Fibroblast of the conjunctiva (primary cell): ENCODE measurements at regions not wholly inside any gene's neighbourhood (a gene's known extent, or its start where the extent isn't known, plus 50 kb on each side); places are given as distances from the start of the nearest gene placed in this dataset.
A peak's percentile ranks its signal among the peaks of the same experiment; 100 is the strongest.

Experiments used
- DNase-seq: peaks from one replicate; pipeline ENCODE4 v3.0.0-alpha.2; 2010; ENCODE audit warnings: low read depth

- no peak for DNase-seq
These were observed 453.8 kb downstream of the RFPL4B start for GRCh38 chr6:112800916-112801315.

GRCh38 chr6:112801468-112802080 lies 454.4 kb downstream of the RFPL4B start:
- no peak for DNase-seq

- peak; percentile 69 for DNase-seq
These were observed 455.0 kb downstream of the RFPL4B start for GRCh38 chr6:112802144-112802543.

DNA sequence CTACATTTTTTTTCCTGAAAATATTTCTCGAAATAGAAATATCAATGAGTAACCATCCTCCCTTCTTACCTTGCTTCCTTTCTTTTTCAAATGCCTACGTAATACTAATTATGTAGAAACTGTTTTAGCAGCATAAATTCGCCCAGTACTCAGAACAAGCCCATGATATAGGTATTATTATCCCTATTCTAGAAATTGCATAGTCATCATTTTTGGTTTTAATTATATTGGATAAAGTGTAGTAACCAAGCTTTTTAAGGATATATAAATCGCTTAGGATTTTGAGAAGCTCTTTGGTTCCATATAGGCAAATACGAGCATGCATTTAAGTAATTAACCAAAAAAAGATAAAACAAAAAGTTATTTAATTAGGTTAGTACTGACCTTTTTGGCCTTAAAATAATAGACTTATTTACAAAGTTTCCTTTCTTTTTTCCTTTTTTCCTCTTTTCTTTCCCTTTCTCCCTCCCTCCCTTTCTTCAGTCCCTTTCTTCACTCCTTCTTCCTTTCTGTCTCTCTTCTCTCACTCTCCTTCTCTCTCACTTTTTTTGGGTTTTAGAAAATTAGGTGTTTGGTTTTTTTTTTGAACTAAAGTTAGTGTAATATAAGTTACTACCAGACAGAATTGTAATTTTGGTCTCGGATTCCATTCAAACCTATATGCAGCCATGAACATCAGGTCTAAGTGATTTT lies 457.7 kb downstream of the RFPL4B start:
- no peak for DNase-seq

DNA sequence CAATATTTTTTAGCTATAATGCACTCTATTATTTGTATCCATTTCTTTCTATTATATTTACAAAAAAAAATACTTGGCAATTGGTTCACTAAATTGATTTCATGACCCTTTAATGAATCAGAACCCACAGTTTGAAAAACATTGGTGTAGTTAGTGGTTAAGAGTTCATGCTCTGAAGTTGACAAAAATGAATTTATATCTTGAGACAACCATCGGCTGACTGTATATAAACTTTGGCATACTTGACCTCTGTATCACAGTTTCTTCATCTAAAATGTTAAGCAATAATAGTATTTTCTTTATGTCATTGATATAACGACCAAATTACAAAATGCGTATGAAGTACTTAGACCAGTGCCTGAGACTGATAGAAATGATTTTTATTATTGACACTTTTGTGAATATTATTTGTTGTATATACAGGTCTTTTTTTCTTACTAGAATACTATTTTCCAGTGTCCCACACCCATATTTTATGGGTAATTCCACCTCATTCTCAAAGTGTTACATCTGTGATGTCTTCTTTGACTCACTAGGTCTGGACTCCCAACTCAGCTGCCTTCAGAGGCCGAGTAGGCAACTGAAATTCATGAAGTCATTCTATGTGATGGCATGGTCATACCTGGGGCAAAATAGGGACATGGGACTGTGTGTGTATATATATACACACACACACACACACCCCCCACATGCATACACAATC lies 459.2 kb downstream of the RFPL4B start:
- DNase-seq = no peak

- no peak for DNase-seq
These were observed 474.3 kb downstream of the RFPL4B start for GRCh38 chr6:112821476-112821875.

GRCh38 chr6:112822769-112823168 lies 475.6 kb downstream of the RFPL4B start:
- no peak for DNase-seq

GRCh38 chr6:112827793-112828192 lies 480.7 kb downstream of the RFPL4B start:
- no peak for DNase-seq

DNA sequence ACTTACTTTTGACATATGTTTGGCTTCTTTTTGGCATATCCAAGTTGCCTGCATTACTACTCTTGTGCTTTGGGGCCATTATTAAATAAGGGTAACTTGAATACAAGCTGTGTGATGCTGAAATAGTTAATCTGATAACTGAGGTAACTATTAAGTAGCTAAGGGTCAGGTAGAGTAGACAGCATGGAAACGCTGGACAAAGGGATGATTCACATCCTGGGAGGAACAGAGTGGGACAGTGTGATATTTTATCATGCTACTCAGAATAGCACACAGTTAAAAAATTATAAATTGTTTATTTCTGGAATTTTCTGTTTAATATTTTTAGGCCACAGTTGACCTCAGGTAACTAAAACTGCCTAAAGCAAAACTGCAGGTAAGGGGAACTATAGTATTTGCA lies 483.9 kb downstream of the RFPL4B start:
- DNase-seq = no peak

- no peak for DNase-seq
These were observed 486.5 kb downstream of the RFPL4B start for GRCh38 chr6:112833581-112834131.

DNA sequence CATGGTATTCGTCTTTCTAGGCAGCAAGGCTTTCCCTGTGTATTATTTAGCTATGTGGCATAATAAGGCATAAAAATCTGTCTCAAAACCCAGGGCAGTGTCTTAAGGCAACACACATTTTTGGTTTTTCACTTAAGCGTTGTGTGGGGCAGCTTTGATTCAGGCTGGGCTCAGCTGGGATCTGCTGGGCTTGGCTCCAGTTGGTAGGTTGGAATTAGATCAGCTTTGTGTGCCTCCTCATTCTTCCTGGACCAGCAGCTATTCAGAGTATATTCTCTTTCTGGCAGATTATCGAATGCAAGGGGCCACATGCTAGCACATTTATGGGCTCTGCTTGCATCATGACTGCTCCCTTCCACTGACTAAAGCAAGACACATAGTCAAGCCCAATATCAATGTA lies 487.9 kb downstream of the RFPL4B start:
- DNase-seq = no peak

GRCh38 chr6:112839525-112839961 lies 492.4 kb downstream of the RFPL4B start:
- DNase-seq = no peak

- no peak for DNase-seq
These were observed 494.6 kb downstream of the RFPL4B start for GRCh38 chr6:112841553-112842329.

GRCh38 chr6:112842330-112842685 lies 495.2 kb downstream of the RFPL4B start:
- DNase-seq = no peak

DNA sequence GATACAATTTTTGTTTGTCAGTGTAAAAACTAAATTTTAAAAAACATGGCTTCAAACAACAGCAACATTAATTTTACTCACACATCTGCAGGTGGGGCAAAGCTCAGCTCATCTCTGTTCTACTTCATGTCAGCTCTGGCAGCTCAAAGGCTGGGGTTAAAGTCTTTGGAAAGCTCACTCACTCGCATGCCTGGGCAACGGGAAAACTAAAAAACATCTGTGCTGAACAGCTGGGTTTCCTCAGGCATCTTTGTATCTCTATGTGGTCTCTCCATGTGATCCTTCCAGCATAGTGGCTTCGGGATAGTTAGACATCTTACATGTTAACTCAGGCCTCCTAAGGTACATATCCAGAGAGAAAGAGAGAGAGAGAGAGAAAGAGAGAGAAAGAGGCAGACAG lies 499.6 kb downstream of the RFPL4B start:
- DNase-seq = no peak

- DNase-seq = no peak
These were observed 504.0 kb downstream of the RFPL4B start for GRCh38 chr6:112851146-112851545.

DNA sequence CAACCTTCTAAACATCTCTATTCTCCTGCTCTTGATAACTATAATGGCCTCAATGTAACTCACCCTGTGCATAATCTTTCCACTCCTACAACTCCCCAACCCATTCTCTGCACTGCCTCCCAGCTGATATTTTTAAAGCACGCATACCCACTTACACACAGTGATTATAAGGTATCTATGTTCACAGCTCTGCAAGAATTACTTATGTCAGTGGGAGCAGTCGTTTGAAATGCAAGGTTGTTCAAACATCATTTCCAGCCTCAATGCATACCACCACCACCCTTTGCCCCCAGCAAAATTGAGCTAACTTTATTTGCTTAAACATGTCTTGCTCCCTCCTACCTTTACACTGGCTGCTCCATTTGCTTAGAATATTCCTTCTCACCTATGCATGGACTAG lies 506.0 kb downstream of the RFPL4B start:
- DNase-seq = no peak

- DNase-seq = no peak
These were observed 516.6 kb downstream of the RFPL4B start for GRCh38 chr6:112863753-112864152.

DNA sequence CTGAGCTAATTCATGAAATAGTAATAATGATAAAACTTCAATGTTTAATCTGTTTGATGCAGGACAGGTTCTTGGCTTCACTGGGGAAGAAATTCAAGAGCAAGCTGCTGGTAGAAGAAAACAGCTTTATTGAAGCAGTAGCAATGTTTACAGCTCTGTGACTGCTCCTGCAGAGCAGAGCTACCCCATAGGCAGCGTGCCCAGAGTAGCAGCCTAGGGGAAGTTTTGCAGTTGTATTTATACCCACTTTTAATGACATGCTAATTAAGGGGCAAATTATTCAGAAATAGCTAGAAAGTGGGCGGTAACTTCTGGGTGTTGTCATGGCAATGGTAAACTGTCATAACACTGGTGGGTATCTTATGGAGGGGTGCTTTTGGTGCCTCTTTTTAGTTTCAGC lies 518.0 kb downstream of the RFPL4B start:
- DNase-seq = no peak

- no peak for DNase-seq
These were observed 527.8 kb downstream of the RFPL4B start for GRCh38 chr6:112874881-112875280.

GRCh38 chr6:112877134-112878100 lies 530.3 kb downstream of the RFPL4B start:
- DNase-seq = peak; percentile 73
